ENCODE measurements at regions not wholly inside any gene's neighbourhood (a gene's known extent, or its start where the extent isn't known, plus 50 kb on each side); places are given as distances from the start of the nearest gene placed in this dataset.
"Not testable (repeated sequence)": the region's sequence is repeated elsewhere in the genome, so short reads cannot be mapped to it uniquely, and the experiment has no call there.

DNA sequence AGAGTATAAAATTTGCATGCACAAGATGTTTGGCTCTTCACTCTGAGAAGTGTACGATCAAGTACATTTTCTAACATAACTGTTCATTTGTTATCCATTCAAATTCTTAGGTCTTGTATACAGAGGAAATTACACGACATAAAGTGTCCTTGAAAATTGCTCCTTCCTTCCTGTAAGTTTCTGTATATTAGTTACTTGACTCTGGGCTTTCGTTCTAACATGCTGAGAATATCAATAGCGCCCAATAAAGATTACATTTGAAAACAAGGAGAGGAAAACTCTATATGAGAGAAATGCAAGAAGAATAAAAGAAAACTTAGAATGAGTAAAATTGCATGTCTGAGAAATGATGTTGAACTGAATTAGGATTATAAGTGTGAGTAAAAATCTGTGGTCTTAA, 722.5 kb upstream of the CADM2 start:
- no peak for DNase-seq (ENCODE audit: low read depth, low spot score)

DNA sequence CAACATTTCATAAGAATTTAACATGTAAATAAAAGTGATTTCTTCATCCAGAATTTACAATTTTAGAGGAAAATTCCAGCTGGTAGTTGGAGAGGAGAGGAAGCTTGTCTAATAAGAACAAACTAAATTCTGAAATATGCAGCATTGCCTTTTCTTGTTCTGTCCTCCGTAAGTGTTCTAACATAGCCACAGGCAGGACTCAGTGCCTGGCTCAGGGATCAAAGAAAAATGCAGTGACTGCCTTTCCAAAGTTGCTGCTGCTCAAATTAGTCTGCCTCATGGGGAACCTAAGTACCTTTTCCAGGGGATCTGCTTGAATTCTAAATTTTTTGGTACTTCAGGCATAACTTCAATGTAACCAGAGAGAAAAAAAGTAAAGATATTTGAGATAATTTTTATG, 713.0 kb upstream of the CADM2 start:
- DNase-seq (ENCODE audit: low read depth, low spot score) = no peak

DNA sequence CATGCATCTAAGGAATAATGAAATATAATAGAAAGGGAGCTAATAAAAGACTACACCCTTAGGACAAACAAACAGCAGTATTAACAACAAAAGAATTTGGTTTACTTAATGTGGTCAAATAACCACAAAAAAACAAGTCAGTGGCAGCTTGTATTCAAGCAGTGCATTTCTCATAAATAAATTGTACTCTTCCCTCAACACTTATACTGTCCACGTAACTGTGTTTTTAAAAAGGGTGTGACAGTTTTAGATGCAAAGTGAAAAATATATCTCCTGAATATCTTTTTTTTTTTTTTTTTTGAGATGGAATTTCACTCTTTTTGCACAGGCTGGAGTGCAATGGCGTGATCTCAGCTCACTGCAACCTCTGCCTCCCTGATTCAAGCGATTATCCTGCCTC, 698.2 kb upstream of the CADM2 start:
- no peak for DNase-seq (ENCODE audit: low read depth, low spot score)

DNA sequence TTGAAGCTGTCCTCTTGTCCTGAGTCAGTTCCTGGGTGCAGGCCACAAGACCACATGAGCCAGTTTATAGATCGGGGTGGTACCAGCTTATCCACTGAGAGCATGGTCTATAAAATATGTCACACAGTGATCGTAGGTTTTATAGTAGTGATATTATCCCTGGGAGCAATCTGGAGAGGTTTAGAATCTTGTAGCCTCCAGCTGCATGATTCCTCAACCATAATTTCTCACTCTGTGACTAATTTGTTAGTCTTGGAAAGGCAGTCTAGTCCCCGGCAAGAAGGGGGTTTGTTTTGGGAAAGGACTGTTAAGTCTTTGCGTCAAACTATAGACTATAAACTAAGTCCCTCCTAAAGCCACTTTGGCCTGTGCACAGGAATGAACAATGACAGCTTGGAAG, 693.0 kb upstream of the CADM2 start:
- DNase-seq (ENCODE audit: low read depth, low spot score) = no peak

DNA sequence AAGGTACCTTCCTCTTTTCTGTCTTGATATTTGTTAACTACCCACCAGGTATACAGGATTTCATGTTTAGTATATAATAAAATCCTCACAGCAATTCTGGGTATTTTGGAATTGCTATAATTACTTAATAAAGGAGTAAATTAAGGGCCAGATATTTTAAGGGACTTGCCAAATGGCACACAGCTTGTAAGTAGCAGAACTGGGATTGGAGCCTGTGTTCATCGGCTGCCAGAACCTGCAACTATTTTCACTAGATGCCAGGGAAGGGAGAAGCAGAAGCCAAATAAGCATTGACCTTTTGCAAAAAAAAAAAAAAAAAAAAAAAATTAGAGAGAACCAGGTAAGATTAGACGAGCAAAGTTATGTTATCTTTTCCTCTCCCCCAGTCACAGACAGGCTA, 683.3 kb upstream of the CADM2 start:
- DNase-seq (ENCODE audit: low read depth, low spot score) = no peak

DNA sequence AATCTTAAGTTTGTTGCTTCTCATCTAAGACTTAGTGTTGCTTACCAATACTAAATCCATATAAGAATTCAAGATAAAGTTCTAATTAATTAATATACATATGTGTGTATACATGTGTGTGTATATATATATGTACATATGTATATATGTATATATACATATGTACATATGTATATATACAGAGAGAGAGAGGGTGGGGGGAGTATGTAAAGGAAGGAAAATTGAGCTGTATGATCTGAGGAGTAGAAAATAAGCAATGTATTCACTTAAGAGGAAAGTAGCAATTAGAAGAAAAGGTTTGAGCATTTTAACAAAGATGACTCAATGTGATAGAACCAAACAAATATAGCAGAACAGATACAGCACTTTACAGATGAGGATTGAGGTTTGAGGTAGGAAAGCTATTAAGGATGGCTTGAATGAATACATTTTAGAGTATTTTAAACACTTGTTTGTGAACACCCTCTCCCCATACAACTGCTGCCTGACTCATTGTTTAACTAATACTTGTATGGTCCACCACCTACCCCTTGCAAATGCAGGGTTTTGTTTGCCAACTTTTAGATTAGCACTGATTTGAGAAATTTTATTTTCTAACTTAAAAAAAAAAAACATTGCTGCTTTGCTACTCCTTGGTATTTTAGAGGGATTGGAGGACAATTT, 681.1 kb upstream of the CADM2 start:
- no peak for DNase-seq (ENCODE audit: low read depth, low spot score)

DNA sequence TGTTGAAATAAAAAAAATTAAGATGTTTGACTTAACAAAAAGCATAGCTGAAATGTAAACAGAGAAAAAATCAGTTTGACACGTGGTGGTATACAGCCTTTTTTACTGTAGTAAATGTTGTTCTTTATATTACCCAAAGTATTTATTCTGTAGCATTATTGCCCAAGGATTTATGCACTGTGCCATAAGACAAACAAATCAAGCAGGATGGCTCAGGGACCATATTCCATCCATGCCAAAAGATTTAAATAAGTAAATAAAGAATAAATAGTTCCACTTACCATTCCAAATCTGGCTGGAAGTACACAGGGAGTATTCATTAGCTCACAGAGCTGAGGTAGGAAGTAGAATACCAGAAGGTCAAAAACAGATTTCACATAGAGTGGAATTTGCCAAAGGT, 666.7 kb upstream of the CADM2 start:
- DNase-seq (ENCODE audit: low read depth, low spot score) = no peak

DNA sequence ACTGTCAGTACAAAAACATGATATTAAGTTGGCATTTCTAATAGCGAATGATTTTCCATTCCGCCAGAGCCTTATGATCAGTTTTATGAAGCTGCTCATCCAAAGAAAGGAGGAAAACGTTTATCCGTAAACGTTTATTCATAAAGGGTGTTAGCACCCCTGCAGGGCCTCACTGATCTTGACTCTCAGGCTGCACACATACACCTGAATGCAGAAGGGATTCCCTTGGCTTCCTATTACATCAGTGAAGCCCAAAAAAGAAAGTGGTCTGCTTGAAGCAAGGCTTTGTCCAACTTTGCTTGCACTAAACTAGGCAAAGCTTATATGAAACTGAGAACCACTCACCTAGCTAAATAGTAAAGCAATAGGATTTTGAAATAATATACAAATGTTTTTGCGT, 659.5 kb upstream of the CADM2 start:
- no peak for DNase-seq (ENCODE audit: low read depth, low spot score)

DNA sequence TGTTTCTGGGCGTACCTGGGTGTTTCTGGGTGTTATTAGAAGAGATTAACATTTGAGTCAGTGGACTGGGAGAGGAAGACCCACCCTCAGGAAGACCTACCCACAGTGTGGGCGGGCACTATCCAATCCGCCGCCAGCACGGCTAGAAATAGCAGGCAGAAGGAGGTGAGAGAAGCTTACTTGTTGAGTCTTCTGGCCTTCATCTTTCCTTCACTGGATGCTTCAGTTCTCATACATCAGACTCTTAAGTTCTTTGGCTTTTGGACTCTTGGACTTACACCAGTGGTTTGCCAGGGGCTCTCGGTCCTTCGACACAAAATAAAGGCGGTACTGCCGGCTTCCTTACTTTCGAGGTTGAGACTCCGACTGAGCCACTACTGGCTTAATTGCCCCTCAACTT, 654.6 kb upstream of the CADM2 start:
- no peak for DNase-seq (ENCODE audit: low read depth, low spot score)

DNA sequence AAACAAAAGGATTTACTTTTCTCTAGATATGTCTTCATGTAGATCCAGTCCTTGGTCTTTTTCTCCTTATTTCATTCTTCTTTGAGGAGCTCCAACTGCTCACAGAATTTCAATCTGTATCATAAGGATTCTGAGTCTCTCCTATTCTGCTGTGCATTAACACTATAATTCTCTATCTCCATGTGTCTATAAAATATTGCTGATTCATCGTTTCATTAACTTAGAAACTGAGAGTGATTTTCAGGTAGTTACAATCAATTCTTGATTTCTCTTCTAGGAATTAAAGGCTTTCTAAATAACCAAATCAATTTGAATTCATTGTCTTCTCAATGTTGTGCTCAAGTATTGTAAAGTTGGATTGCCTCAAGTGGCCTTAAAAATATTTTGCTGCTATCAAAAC, 651.5 kb upstream of the CADM2 start:
- no peak for DNase-seq (ENCODE audit: low read depth, low spot score)

DNA sequence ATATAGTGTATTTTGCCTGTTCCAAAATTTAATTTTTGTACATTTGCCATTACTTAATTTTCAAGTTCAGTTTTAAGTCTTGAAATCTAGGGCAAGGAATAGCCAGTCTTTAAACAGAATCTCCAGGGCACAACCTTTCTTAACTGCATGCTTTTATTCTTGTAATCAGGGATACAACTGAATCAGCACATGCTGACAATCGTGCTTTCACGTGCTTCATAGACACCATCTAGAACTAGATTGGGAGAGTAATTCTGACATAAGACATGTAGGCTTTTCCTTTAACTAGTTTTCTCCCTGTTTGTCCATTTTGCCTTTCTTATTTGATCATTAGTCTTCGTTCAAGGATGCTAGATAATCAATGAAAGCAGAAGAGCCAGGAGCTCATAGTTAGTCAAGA, 650.4 kb upstream of the CADM2 start:
- DNase-seq (ENCODE audit: low read depth, low spot score) = no peak

DNA sequence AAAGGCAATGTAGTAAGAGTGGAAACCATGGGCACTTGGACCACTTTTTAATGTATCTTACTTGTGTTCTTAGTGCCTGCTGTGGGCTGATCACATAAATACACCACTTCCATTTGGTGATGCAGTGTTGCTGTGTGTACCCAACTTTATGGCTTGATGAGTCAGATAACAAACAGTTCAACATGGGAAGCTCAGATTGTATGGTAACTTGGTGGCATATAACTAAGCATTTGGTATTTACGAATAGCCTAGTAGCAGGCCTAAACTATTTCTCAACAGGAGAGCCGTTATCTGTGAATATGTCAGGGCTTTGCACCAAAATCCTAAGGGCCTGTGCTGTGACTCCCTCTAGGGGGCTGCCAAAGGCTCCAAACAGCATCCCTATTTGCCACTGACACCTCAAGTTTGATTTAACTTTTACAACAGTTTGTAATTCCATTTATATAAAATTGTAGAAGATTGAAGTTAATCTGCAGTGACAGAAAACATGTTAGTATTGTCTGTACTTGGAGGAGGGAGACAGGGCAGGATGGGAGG, 640.4 kb upstream of the CADM2 start:
- DNase-seq (ENCODE audit: low read depth, low spot score) = no peak

DNA sequence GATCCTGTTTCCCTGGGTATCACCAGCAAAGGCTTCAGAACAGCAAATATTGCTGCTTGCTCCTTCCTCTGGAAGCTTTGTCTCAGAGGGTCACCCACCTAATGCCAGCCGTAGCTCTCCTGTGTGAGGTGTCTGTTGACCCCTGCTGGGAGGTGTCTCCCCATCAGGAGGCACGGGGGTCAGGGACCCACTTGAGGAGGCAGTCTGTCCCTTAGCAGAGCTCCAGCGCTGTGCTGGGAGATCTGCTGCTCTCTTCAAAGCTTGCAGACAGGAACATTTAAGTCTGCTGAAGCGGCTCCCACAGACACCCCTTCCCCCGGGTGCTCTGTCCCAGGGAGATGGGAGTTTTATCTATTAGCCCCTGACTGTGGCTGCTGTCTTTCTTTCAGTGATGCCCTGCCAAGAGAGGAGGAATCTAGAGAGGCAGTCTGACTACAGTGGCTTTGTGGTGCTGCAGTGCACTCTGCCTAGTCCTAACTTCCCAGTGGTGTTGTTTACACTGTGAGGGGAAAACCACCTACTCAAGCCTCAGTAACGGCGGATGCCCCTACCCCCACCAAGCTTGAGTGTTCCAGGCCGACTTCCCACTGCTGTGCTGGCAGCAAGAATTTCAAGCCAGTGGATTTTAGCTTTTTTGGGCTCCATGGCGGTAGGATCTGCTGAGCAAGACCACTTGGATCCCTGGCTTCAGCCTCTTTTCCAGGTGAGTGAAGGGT, 593.1 kb upstream of the CADM2 start:
- DNase-seq (ENCODE audit: low read depth, low spot score) = not testable (repeated sequence)

All from smooth muscle cell of the brain vasculature (primary cell).